NCI-H2029 treated with DMSO at 0.1 percent for 48 hours (cell line): ENCODE measurements at regions not wholly inside any gene's neighbourhood (a gene's known extent, or its start where the extent isn't known, plus 50 kb on each side); places are given as distances from the start of the nearest gene placed in this dataset.
"Not testable (repeated sequence)": the region's sequence is repeated elsewhere in the genome, so short reads cannot be mapped to it uniquely, and the experiment has no call there.

Experiments used
- DNase-seq: peaks from one replicate; lab custom pipeline; 2025; lab: John Stamatoyannopoulos, UW

GRCh38 chr5:171542525-171543140, 123.2 kb downstream of the FGF18 start:
- DNase-seq: no peak

- DNase-seq: no peak
These were observed 123.8 kb downstream of the FGF18 start for GRCh38 chr5:171543148-171543815.

GRCh38 chr5:171544913-171545765, 125.7 kb downstream of the FGF18 start:
- no peak for DNase-seq

GRCh38 chr5:171549274-171549673, 129.8 kb downstream of the FGF18 start:
- DNase-seq: no peak

GRCh38 chr5:171553817-171554216, 134.4 kb downstream of the FGF18 start:
- not testable (repeated sequence) for DNase-seq

- no peak for DNase-seq
These were observed 135.7 kb downstream of the FGF18 start for GRCh38 chr5:171555160-171555559.

GRCh38 chr5:171562822-171563221, 143.4 kb downstream of the FGF18 start:
- no peak for DNase-seq

- no peak for DNase-seq
These were observed 148.9 kb downstream of the FGF18 start for GRCh38 chr5:171568389-171568788.

GRCh38 chr5:171569065-171569712, 149.7 kb downstream of the FGF18 start:
- no peak for DNase-seq

- DNase-seq: no peak
These were observed 150.9 kb downstream of the FGF18 start for GRCh38 chr5:171570244-171570825.

- no peak for DNase-seq
These were observed 152.2 kb downstream of the FGF18 start for GRCh38 chr5:171571663-171572062.

GRCh38 chr5:171573021-171573420, 153.6 kb downstream of the FGF18 start:
- DNase-seq: no peak

GRCh38 chr5:171573451-171574225, 154.2 kb downstream of the FGF18 start:
- no peak for DNase-seq

GRCh38 chr5:171574376-171574775, 154.9 kb downstream of the FGF18 start:
- DNase-seq: no peak

- DNase-seq: no peak
These were observed 155.9 kb downstream of the FGF18 start for GRCh38 chr5:171575386-171575785.

- DNase-seq: no peak
These were observed 156.4 kb downstream of the FGF18 start for GRCh38 chr5:171575808-171576207.

GRCh38 chr5:171577042-171577758, 157.8 kb downstream of the FGF18 start:
- no peak for DNase-seq

- no peak for DNase-seq
These were observed 158.8 kb downstream of the FGF18 start for GRCh38 chr5:171578049-171578828.

GRCh38 chr5:171578829-171579491, 159.5 kb downstream of the FGF18 start:
- no peak for DNase-seq
